ENCODE measurements at regions not wholly inside any gene's neighbourhood (a gene's known extent, or its start where the extent isn't known, plus 50 kb on each side); places are given as distances from the start of the nearest gene placed in this dataset.

DNA sequence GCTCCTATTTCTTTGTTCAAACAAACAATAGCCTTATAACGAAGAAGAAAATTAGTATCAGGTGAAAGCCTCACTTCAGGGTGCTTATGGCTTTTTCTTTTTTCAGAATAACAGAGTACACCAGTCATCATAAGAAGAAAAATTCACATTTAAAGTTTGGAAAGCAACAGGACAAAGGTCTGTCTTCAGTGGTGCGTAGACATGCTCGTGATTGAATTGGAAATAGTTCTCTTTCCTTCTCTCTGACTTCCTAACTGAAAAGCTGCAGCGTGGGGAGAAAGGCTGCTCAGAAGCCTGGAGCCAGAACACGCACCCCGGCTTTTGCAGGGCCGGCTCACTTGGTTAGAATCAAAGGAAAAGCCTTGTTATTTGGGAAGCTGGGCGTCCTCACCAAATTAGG lies 127.6 kb upstream of the ZNF516 start:
- H2AFZ ChIP-seq (ENCODE audit: low read depth, low read length, poor library complexity, severe bottlenecking): no peak overlapping the region
- intact Hi-C loops (cut with micrococcal nuclease): loop anchor here (5.0 kb wide), 2 partner anchors 85 to 125 kb away; partner anchors contain the start of gene ZNF516
- no peaks in the 10 kb centered on the region for H3K79me2 ChIP-seq (ENCODE audit: insufficient read depth, low read length)
- H3K4me2 ChIP-seq (ENCODE audit: low read length): no peak overlapping the region
- no peak overlapping the region for H3K27ac ChIP-seq (ENCODE audit: low read depth, low read length)
- H3K27me3 ChIP-seq (ENCODE audit: insufficient read depth, low read length): no peaks in the 10 kb centered on the region
- RAD21 ChIA-PET (ENCODE audit: low non-redundant PET in 1 of 2, low total read pairs in 2 of 2, uncharacterized antibody in 2 of 2, unreplicated experiment in 2 of 2): no interaction called here
- no peaks in the 10 kb centered on the region for H3K36me3 ChIP-seq (ENCODE audit: control insufficient read depth in 1 of 2, insufficient read depth in 2 of 2, low read length in 2 of 2)
- BruUV-seq (replicated peaks): no TSS peak
- DNase-seq (ENCODE audit: low read depth, low spot score) (no peak), ATAC-seq (no peak)
- H4K20me1 ChIP-seq (ENCODE audit: insufficient read depth): no peaks in the 10 kb centered on the region
- TF ChIP-seq YY1 (IDR thresholded peaks at IDR 0.05; ENCODE audit: extremely low read depth, insufficient replicate concordance, low read depth, low read length): no peak
- TF ChIP-seq, protein P1, sequence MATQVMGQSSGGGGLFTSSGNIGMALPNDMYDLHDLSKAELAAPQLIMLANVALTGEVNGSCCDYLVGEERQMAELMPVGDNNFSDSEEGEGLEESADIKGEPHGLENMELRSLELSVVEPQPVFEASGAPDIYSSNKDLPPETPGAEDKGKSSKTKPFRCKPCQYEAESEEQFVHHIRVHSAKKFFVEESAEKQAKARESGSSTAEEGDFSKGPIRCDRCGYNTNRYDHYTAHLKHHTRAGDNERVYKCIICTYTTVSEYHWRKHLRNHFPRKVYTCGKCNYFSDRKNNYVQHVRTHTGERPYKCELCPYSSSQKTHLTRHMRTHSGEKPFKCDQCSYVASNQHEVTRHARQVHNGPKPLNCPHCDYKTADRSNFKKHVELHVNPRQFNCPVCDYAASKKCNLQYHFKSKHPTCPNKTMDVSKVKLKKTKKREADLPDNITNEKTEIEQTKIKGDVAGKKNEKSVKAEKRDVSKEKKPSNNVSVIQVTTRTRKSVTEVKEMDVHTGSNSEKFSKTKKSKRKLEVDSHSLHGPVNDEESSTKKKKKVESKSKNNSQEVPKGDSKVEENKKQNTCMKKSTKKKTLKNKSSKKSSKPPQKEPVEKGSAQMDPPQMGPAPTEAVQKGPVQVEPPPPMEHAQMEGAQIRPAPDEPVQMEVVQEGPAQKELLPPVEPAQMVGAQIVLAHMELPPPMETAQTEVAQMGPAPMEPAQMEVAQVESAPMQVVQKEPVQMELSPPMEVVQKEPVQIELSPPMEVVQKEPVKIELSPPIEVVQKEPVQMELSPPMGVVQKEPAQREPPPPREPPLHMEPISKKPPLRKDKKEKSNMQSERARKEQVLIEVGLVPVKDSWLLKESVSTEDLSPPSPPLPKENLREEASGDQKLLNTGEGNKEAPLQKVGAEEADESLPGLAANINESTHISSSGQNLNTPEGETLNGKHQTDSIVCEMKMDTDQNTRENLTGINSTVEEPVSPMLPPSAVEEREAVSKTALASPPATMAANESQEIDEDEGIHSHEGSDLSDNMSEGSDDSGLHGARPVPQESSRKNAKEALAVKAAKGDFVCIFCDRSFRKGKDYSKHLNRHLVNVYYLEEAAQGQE (IDR thresholded peaks at IDR 0.05; ENCODE audit: low read depth): no peak
- TF ChIP-seq EGR1 (IDR thresholded peaks at IDR 0.05; ENCODE audit: low read depth): no peak
- TF ChIP-seq ZNF274 (IDR thresholded peaks at IDR 0.05; ENCODE audit: low read depth, low read length): no peak
- TF ChIP-seq, protein P2, sequence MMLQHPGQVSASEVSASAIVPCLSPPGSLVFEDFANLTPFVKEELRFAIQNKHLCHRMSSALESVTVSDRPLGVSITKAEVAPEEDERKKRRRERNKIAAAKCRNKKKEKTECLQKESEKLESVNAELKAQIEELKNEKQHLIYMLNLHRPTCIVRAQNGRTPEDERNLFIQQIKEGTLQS (IDR thresholded peaks at IDR 0.05): no peak
- TF ChIP-seq CEBPB (IDR thresholded peaks at IDR 0.05; ENCODE audit: low read depth): no peak
- TF ChIP-seq TCF7L2 (IDR thresholded peaks at IDR 0.05; ENCODE audit: borderline replicate concordance, extremely low read depth, insufficient read depth, insufficient read length): no peak
- TF ChIP-seq CBX3 (IDR thresholded peaks at IDR 0.05; ENCODE audit: low read depth): no peak
- TF ChIP-seq, protein P3, sequence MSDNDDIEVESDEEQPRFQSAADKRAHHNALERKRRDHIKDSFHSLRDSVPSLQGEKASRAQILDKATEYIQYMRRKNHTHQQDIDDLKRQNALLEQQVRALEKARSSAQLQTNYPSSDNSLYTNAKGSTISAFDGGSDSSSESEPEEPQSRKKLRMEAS (IDR thresholded peaks at IDR 0.05): no peak
- TF ChIP-seq, protein P4, sequence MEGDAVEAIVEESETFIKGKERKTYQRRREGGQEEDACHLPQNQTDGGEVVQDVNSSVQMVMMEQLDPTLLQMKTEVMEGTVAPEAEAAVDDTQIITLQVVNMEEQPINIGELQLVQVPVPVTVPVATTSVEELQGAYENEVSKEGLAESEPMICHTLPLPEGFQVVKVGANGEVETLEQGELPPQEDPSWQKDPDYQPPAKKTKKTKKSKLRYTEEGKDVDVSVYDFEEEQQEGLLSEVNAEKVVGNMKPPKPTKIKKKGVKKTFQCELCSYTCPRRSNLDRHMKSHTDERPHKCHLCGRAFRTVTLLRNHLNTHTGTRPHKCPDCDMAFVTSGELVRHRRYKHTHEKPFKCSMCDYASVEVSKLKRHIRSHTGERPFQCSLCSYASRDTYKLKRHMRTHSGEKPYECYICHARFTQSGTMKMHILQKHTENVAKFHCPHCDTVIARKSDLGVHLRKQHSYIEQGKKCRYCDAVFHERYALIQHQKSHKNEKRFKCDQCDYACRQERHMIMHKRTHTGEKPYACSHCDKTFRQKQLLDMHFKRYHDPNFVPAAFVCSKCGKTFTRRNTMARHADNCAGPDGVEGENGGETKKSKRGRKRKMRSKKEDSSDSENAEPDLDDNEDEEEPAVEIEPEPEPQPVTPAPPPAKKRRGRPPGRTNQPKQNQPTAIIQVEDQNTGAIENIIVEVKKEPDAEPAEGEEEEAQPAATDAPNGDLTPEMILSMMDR (IDR thresholded peaks at IDR 0.05 in 2 of 3, conservative IDR thresholded peaks at IDR 0.05 in 1 of 3; ENCODE audit: borderline replicate concordance in 1 of 3, insufficient read depth in 1 of 3, low read depth in 2 of 3, low read length in 2 of 3): no peak
- TF ChIP-seq EZH2 (IDR thresholded peaks at IDR 0.05): no peak
- TF ChIP-seq SIN3A (IDR thresholded peaks at IDR 0.05; ENCODE audit: low read depth): no peak
- TF ChIP-seq ZFX (IDR thresholded peaks at IDR 0.05): no peak
- TF ChIP-seq POLR2AphosphoS5 (IDR thresholded peaks at IDR 0.05; ENCODE audit: low read depth, low read length): no peak
- TF ChIP-seq ELF1 (IDR thresholded peaks at IDR 0.05; ENCODE audit: borderline replicate concordance, low read depth): no peak
- TF ChIP-seq EZH2phosphoT487 (IDR thresholded peaks at IDR 0.05; ENCODE audit: borderline replicate concordance): no peak
- TF ChIP-seq FOSL1 (IDR thresholded peaks at IDR 0.05; ENCODE audit: low read depth): no peak
- H3K4me1 ChIP-seq (ENCODE audit: control insufficient read depth in 1 of 2, insufficient read depth in 2 of 2, low read length in 2 of 2): peaks cover 5 to 14% of the 10 kb centered on the region in 2 experiments; a peak in 3 of 4 replicates
- H3K9ac ChIP-seq (ENCODE audit: low read length): no peak overlapping the region
- H3K9me2 ChIP-seq (ENCODE audit: insufficient read depth): no peaks in the 10 kb centered on the region
- CTCF ChIA-PET: no interaction called here
- H3K9me3 ChIP-seq (ENCODE audit: control insufficient read depth in 1 of 2, insufficient read depth in 1 of 2, low read depth in 1 of 2, low read length in 2 of 2): no peaks in the 10 kb centered on the region
- POLR2A ChIA-PET: no interaction called here
- H3K4me3 ChIP-seq (replicated peaks in 1 of 2; ENCODE audit: low read depth in 1 of 2, low read length in 2 of 2): no peak overlapping the region

Measured in HCT116 (cell line).